ENCODE measurements at regions not wholly inside any gene's neighbourhood (a gene's known extent, or its start where the extent isn't known, plus 50 kb on each side); places are given as distances from the start of the nearest gene placed in this dataset.
A peak's percentile ranks its signal among the peaks of the same experiment; 100 is the strongest.
"Not testable (repeated sequence)": the region's sequence is repeated elsewhere in the genome, so short reads cannot be mapped to it uniquely, and the experiment has no call there.

GRCh38 chr17:33696102-33696501 is 403.0 kb upstream of the ASIC2 start:
- intact Hi-C loops (cut with DNase I) = no loop called here
- Histone ChIP-seq H3K27ac (ENCODE audit: low read length) (no peak overlapping the region), H3K4me3 (ENCODE audit: low read length) (no peak overlapping the region), H3K4me1 (ENCODE audit: control insufficient read depth, insufficient read depth, low read length) (no peaks in the 10 kb centered on the region), H3K9me3 (ENCODE audit: control insufficient read depth, low read length) (no peaks in the 10 kb centered on the region), H3K27me3 (ENCODE audit: control insufficient read depth, insufficient read depth) (no peaks in the 10 kb centered on the region)
- ATAC-seq (no peak), DNase-seq (no peak)
- WGBS = 61% methylated on average over 6 of the region's 6 CpGs

GRCh38 chr17:33697557-33697956 is 404.5 kb upstream of the ASIC2 start:
- WGBS = 54% methylated on average over 1 of the region's 1 CpG
- Histone ChIP-seq H3K4me3 (ENCODE audit: low read length) (no peak overlapping the region), H3K27me3 (ENCODE audit: control insufficient read depth, insufficient read depth) (no peaks in the 10 kb centered on the region), H3K27ac (ENCODE audit: low read length) (no peak overlapping the region), H3K4me1 (ENCODE audit: control insufficient read depth, insufficient read depth, low read length) (no peaks in the 10 kb centered on the region), H3K9me3 (ENCODE audit: control insufficient read depth, low read length) (no peaks in the 10 kb centered on the region)
- ATAC-seq (no peak), DNase-seq (no peak)
- intact Hi-C loops (cut with DNase I) = no loop called here

- intact Hi-C loops (cut with DNase I) = no loop called here
- WGBS = 88% methylated on average over 6 of the region's 6 CpGs
These were observed 408.8 kb upstream of the ASIC2 start for GRCh38 chr17:33701910-33702309.

GRCh38 chr17:33704856-33705255 is 411.8 kb upstream of the ASIC2 start:
- H3K9me3 ChIP-seq (ENCODE audit: control insufficient read depth, low read length) = no peaks in the 10 kb centered on the region
- intact Hi-C loops (cut with DNase I) = no loop called here
- ATAC-seq (no peak), DNase-seq (no peak)
- no peaks in the 10 kb centered on the region for H3K27me3 ChIP-seq (ENCODE audit: control insufficient read depth, insufficient read depth)
- H3K27ac ChIP-seq (ENCODE audit: low read length) = no peak overlapping the region
- H3K4me3 ChIP-seq (ENCODE audit: low read length) = no peak overlapping the region
- 76% methylated on average over 2 of the region's 2 CpGs for WGBS
- H3K4me1 ChIP-seq (ENCODE audit: control insufficient read depth, insufficient read depth, low read length) = no peaks in the 10 kb centered on the region

More at GRCh38 chr17:33701910-33702309, 408.8 kb upstream of the ASIC2 start:
- no peaks in the 10 kb centered on the region for H3K27me3 ChIP-seq (ENCODE audit: control insufficient read depth, insufficient read depth)
- DNase-seq (no peak), ATAC-seq (no peak)
- no peak overlapping the region for H3K4me3 ChIP-seq (ENCODE audit: low read length)
- H3K4me1 ChIP-seq (ENCODE audit: control insufficient read depth, insufficient read depth, low read length) = no peaks in the 10 kb centered on the region
- H3K27ac ChIP-seq (ENCODE audit: low read length) = no peak overlapping the region
- no peaks in the 10 kb centered on the region for H3K9me3 ChIP-seq (ENCODE audit: control insufficient read depth, low read length)

GRCh38 chr17:33709881-33710280 is 416.8 kb upstream of the ASIC2 start:
- no peak for ATAC-seq
- Histone ChIP-seq H3K9me3 (ENCODE audit: control insufficient read depth, low read length) (no peaks in the 10 kb centered on the region), H3K4me3 (ENCODE audit: low read length) (no peak overlapping the region), H3K27ac (ENCODE audit: low read length) (no peak overlapping the region), H3K27me3 (ENCODE audit: control insufficient read depth, insufficient read depth) (peaks cover 3% of the 10 kb centered on the region), H3K4me1 (ENCODE audit: control insufficient read depth, insufficient read depth, low read length) (no peaks in the 10 kb centered on the region)
- no peak for DNase-seq
- 61% methylated on average over 2 of the region's 2 CpGs for WGBS
- intact Hi-C loops (cut with DNase I) = no loop called here

- intact Hi-C loops (cut with DNase I) = no loop called here
These were observed 419.0 kb upstream of the ASIC2 start for GRCh38 chr17:33712120-33712519.

GRCh38 chr17:33716957-33717356 is 423.9 kb upstream of the ASIC2 start:
- no peaks in the 10 kb centered on the region for H3K4me1 ChIP-seq (ENCODE audit: control insufficient read depth, insufficient read depth, low read length)
- H3K27ac ChIP-seq (ENCODE audit: low read length) = no peak overlapping the region
- WGBS = 74% methylated on average over 2 of the region's 2 CpGs
- no peak overlapping the region for H3K4me3 ChIP-seq (ENCODE audit: low read length)
- no peak for DNase-seq
- no peaks in the 10 kb centered on the region for H3K27me3 ChIP-seq (ENCODE audit: control insufficient read depth, insufficient read depth)
- no peaks in the 10 kb centered on the region for H3K9me3 ChIP-seq (ENCODE audit: control insufficient read depth, low read length)
- intact Hi-C loops (cut with DNase I) = no loop called here
- no peak for ATAC-seq

More at GRCh38 chr17:33712120-33712519, 419.0 kb upstream of the ASIC2 start:
- Histone ChIP-seq H3K27ac (ENCODE audit: low read length) (no peak overlapping the region), H3K4me3 (ENCODE audit: low read length) (no peak overlapping the region), H3K9me3 (ENCODE audit: control insufficient read depth, low read length) (no peaks in the 10 kb centered on the region), H3K4me1 (ENCODE audit: control insufficient read depth, insufficient read depth, low read length) (no peaks in the 10 kb centered on the region), H3K27me3 (ENCODE audit: control insufficient read depth, insufficient read depth) (peaks cover 3% of the 10 kb centered on the region)
- 58% methylated on average over 2 of the region's 2 CpGs for WGBS
- ATAC-seq = no peak
- DNase-seq = no peak

GRCh38 chr17:33723736-33724135 is 430.6 kb upstream of the ASIC2 start:
- WGBS = 39% methylated on average over 3 of the region's 3 CpGs
- H3K27ac ChIP-seq (ENCODE audit: low read length); H3K4me1 ChIP-seq (ENCODE audit: control insufficient read depth, insufficient read depth, low read length); H3K9me3 ChIP-seq (ENCODE audit: control insufficient read depth, low read length); H3K4me3 ChIP-seq (ENCODE audit: low read length); DNase-seq; H3K27me3 ChIP-seq (ENCODE audit: control insufficient read depth, insufficient read depth); ATAC-seq; intact Hi-C loops (cut with DNase I): not testable (repeated sequence)

- WGBS = 28% methylated on average over 11 of the region's 11 CpGs
- H3K27me3 ChIP-seq (ENCODE audit: control insufficient read depth, insufficient read depth) = peaks cover 3% of the 10 kb centered on the region
- ATAC-seq (peak in 1 of 2 donors; percentile 34), DNase-seq (peak; percentile 23 to 53 (median 49))
- intact Hi-C loops (cut with DNase I) = no loop called here
- no peak overlapping the region for H3K4me3 ChIP-seq (ENCODE audit: low read length)
- no peak overlapping the region for H3K27ac ChIP-seq (ENCODE audit: low read length)
- no peaks in the 10 kb centered on the region for H3K4me1 ChIP-seq (ENCODE audit: control insufficient read depth, insufficient read depth, low read length)
- no peaks in the 10 kb centered on the region for H3K9me3 ChIP-seq (ENCODE audit: control insufficient read depth, low read length)
These were observed 432.7 kb upstream of the ASIC2 start for GRCh38 chr17:33725675-33726271.

GRCh38 chr17:33730131-33730530 is 437.0 kb upstream of the ASIC2 start:
- H3K27me3 ChIP-seq (ENCODE audit: control insufficient read depth, insufficient read depth) = peaks cover 3% of the 10 kb centered on the region

GRCh38 chr17:33732116-33732515 is 439.0 kb upstream of the ASIC2 start:
- Histone ChIP-seq H3K27ac (ENCODE audit: low read length) (no peak overlapping the region), H3K4me3 (ENCODE audit: low read length) (no peak overlapping the region), H3K9me3 (ENCODE audit: control insufficient read depth, low read length) (no peaks in the 10 kb centered on the region), H3K27me3 (ENCODE audit: control insufficient read depth, insufficient read depth) (peaks cover 3% of the 10 kb centered on the region), H3K4me1 (ENCODE audit: control insufficient read depth, insufficient read depth, low read length) (no peaks in the 10 kb centered on the region)
- WGBS = 30% methylated on average over 3 of the region's 3 CpGs
- ATAC-seq = no peak
- intact Hi-C loops (cut with DNase I) = no loop called here
- DNase-seq = no peak

More at GRCh38 chr17:33730131-33730530, 437.0 kb upstream of the ASIC2 start:
- Histone ChIP-seq H3K4me3 (ENCODE audit: low read length) (no peak overlapping the region), H3K27ac (ENCODE audit: low read length) (no peak overlapping the region), H3K4me1 (ENCODE audit: control insufficient read depth, insufficient read depth, low read length) (no peaks in the 10 kb centered on the region), H3K9me3 (ENCODE audit: control insufficient read depth, low read length) (no peaks in the 10 kb centered on the region)
- no peak for DNase-seq
- ATAC-seq = no peak
- intact Hi-C loops (cut with DNase I) = no loop called here
- WGBS = 45% methylated on average over 2 of the region's 2 CpGs

- Histone ChIP-seq H3K4me3 (ENCODE audit: low read length) (no peak overlapping the region), H3K4me1 (ENCODE audit: control insufficient read depth, insufficient read depth, low read length) (no peaks in the 10 kb centered on the region), H3K9me3 (ENCODE audit: control insufficient read depth, low read length) (no peaks in the 10 kb centered on the region), H3K27me3 (ENCODE audit: control insufficient read depth, insufficient read depth) (no peaks in the 10 kb centered on the region), H3K27ac (ENCODE audit: low read length) (no peak overlapping the region)
- DNase-seq (no peak), ATAC-seq (no peak)
- intact Hi-C loops (cut with DNase I) = no loop called here
These were observed 446.6 kb upstream of the ASIC2 start for GRCh38 chr17:33739714-33740113.
